GM12874 (cell line): ENCODE measurements at regions not wholly inside any gene's neighbourhood (a gene's known extent, or its start where the extent isn't known, plus 50 kb on each side); places are given as distances from the start of the nearest gene placed in this dataset.

Experiments used
- TF ChIP-seq, protein P1 (sequence below): IDR thresholded peaks from 2 replicates; pipeline ENCODE4 v1.5.1; 2011; ENCODE audit warnings: low read depth, mild to moderate bottlenecking, control low read depth, low read length, moderate library complexity; ENCODE audit not compliant: insufficient read depth

DNA sequence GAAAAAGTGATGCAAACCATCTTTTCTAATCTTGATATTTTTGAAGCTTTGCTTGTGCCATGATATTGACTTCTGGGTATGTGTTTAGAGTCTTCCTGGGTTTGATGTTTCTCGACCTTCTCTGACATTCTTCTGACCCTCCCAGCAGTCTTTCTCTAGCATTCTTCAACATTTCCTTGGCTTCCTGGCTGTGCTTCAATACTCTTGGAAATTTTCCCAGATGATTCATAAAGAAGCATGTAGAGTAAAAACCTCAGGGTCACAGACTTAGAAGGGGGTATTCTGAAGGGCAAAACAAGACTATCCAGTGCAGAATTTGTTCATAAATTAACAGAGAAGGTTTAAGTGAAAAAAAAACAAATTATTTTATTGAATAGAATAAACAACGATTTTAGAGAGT is 946.3 kb upstream of the PCDH9 start:
- TF ChIP-seq, protein P1, sequence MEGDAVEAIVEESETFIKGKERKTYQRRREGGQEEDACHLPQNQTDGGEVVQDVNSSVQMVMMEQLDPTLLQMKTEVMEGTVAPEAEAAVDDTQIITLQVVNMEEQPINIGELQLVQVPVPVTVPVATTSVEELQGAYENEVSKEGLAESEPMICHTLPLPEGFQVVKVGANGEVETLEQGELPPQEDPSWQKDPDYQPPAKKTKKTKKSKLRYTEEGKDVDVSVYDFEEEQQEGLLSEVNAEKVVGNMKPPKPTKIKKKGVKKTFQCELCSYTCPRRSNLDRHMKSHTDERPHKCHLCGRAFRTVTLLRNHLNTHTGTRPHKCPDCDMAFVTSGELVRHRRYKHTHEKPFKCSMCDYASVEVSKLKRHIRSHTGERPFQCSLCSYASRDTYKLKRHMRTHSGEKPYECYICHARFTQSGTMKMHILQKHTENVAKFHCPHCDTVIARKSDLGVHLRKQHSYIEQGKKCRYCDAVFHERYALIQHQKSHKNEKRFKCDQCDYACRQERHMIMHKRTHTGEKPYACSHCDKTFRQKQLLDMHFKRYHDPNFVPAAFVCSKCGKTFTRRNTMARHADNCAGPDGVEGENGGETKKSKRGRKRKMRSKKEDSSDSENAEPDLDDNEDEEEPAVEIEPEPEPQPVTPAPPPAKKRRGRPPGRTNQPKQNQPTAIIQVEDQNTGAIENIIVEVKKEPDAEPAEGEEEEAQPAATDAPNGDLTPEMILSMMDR = no peak

DNA sequence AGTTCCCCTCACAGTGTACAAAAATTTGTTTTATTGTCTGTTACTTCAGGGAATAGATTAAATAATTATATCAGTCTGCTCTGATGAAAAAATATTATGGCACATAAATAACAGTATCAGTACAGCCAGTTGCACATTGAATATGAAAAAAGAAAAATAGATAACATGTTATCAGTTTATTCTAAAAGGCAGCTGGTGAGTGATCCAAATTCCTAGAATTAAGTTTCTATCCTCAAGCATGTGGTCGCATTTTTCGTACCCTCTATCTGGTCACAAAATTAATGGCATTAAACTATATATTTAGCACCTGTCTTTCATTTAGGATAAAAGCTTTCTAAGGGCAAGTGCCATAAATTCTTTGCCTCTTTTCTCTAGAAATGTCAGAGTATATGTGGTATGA is 944.8 kb upstream of the PCDH9 start:
- TF ChIP-seq, protein P1 = no peak

DNA sequence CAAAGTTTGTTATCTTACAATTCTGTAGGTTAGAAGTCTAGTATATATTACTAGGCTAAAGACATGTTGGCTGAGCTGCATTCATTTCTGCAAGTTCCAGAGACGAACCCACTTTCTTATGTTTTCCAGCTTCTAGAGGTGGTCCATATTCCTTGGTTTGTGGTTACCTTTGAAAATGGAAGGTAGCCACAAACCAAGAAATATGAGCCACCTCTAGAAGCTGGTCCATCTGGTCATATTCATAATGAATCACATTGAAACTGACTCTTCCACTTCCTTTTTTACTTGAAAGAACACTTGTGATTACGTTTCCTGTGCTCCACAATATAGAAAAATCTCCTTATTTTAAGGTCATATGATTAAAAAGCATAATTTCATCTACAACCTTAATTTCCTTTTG is 943.0 kb upstream of the PCDH9 start:
- TF ChIP-seq, protein P1 = no peak

DNA sequence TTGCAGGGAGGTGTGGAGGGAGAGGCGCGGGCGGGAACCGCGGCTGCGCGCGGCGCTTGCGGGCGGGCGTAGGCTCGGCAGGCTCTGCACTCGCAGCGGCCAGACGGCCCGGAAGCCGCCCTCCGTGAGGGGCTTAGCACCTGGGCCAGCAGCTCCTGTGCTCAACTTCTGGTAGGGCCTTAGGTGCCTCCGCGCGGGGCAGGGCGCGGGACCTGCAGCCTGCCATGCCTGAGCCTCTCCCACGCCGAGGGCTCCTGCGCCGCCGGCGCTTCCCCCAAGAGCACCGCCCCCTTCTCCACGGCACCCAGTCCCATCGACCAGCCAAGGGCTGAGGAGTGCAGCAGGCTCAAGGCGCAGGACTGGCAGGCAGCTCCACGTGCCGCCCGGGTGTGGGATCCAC is 940.8 kb upstream of the PCDH9 start:
- TF ChIP-seq, protein P1 = no peak

DNA sequence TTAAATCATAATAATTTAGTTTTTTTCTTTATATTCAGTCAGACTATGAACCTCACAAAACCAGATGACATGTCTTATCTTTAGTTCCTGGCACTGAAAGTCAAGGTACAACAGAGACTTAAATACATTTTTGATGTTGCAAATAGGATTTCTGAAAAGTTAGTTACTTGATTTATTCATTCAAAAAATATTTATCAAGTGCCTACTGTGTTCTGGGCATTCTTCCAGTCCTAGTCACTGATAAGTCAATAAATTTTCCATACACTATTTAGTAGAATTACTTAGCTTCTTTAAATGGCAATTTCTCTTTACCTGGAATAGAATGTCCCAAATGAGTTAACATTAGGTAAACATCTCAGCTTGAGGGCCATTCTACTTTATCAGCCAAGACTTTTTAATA is 938.3 kb upstream of the PCDH9 start:
- TF ChIP-seq, protein P1 = no peak

DNA sequence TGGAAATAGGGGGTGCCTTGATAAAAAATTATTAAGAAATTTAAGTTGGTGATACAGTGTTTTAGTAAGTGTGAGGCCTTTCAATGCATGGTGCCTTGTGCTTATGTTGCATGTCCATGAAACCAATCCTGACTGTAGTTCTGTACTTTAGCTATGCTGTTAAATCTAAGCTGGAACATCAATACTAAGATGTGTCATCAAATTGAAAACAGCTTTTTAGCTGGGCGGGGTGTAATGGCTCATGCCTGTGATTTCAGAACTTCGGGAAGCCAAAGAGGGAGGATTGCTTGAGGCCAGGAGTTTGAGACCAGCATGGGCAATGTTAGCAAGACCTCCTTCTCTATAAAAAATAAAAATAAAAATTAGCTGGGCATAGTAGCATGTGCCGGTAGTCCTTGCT is 930.3 kb upstream of the PCDH9 start:
- TF ChIP-seq, protein P1 = no peak

DNA sequence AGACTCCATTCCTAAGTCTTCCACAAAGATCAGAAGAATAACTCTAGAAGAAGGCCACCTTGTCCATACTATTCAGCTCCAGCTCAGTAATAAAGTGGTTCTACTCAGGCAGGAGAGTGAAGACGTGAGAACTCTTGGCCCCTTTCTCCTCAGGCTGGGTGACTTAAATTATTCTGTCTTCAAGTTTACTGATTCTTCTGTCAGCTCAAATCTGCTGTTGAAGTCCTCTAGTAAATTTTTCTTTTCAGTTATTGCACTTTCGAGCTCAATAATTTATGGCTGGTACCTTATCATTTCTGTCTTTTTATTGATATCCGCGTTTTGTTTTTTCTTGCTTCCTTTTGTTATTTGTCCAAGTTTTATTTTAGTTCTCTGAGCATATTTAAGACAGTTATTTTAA is 922.3 kb upstream of the PCDH9 start:
- TF ChIP-seq, protein P1 = no peak

DNA sequence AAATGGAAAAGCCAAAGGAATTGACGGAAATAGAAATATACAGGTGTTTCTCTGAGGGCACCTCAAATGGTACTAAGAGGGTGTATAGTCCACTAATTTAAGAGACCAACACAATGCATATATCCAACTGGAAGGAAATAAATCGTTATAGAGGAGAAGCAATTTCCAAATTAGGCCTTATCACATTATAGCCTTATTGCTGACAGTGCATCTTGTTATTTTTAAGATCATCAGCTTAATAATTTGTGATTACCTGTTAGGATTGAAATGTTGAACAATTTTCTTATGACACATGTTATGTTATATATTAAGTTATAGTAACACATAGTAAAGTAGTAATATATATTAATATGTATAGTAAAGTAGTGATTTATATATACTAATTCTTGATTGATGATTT is 915.7 kb upstream of the PCDH9 start:
- TF ChIP-seq, protein P1 = no peak
